ENCODE measurements at regions not wholly inside any gene's neighbourhood (a gene's known extent, or its start where the extent isn't known, plus 50 kb on each side); places are given as distances from the start of the nearest gene placed in this dataset.

- TF ChIP-seq REST (IDR thresholded peaks at IDR 0.05; ENCODE audit: unreplicated experiment) (no peak), POLR2AphosphoS5 (IDR thresholded peaks at IDR 0.05; ENCODE audit: low read depth) (no peak), EZH2phosphoT487 (IDR thresholded peaks at IDR 0.05; ENCODE audit: unreplicated experiment) (no peak), ETS1 (IDR thresholded peaks at IDR 0.05) (no peak), NANOG (IDR thresholded peaks at IDR 0.05; ENCODE audit: borderline replicate concordance) (no peak)
Observed at GRCh38 chr16:5427571-5427970, 330.0 kb upstream of the EEF2KMT start (continued).

GRCh38 chr16:5422643-5423496, 325.3 kb upstream of the EEF2KMT start:
- Histone ChIP-seq H3K27me3 (ENCODE audit: insufficient read depth) (no peaks in the 10 kb centered on the region), H4K20me1 (replicated peaks; ENCODE audit: insufficient read depth) (no peaks in the 10 kb centered on the region), H3K9me2 (ENCODE audit: insufficient read depth) (no peaks in the 10 kb centered on the region), H3K4me1 (ENCODE audit: insufficient read depth) (no peaks in the 10 kb centered on the region), H3K4me2 (no peak overlapping the region), H3K36me3 (ENCODE audit: insufficient read depth) (no peaks in the 10 kb centered on the region), H3F3A (replicated peaks; ENCODE audit: low read depth) (no peaks in the 10 kb centered on the region), H3K79me2 (replicated peaks; ENCODE audit: insufficient read depth) (no peaks in the 10 kb centered on the region), H2AFZ (no peak overlapping the region), H3K4me3 (no peak overlapping the region), H3K27ac (ENCODE audit: low read depth) (no peak overlapping the region)
- TF ChIP-seq ZNF462 (CRISPR knock-in tag; IDR thresholded peaks at IDR 0.05) (no peak), CREB1 (CRISPR knock-in tag; IDR thresholded peaks at IDR 0.05; ENCODE audit: low read depth) (no peak), JUNB (IDR thresholded peaks at IDR 0.05; ENCODE audit: unreplicated experiment) (no peak), POLR2AphosphoS5 (IDR thresholded peaks at IDR 0.05; ENCODE audit: low read depth) (no peak), NANOG (IDR thresholded peaks at IDR 0.05; ENCODE audit: borderline replicate concordance) (no peak), ZNF114 (CRISPR knock-in tag; IDR thresholded peaks at IDR 0.05) (no peak)
- no peak overlapping the region for H3K27ac Mint-ChIP-seq
- DNase-seq (ENCODE audit: low spot score) (no peak), ATAC-seq (no peak)
- H3K4me1 Mint-ChIP-seq: peaks cover 6% of the 10 kb centered on the region
- peaks cover 12% of the 10 kb centered on the region for H3K27me3 Mint-ChIP-seq (ENCODE audit: insufficient read depth, low read depth, poor library complexity)
- no peaks in the 10 kb centered on the region for H3K36me3 Mint-ChIP-seq (ENCODE audit: low read depth)
- H3K4me3 Mint-ChIP-seq: no peak overlapping the region
- H3K9me3 Mint-ChIP-seq: no peaks in the 10 kb centered on the region
